HEK293 (cell line): ENCODE measurements at regions not wholly inside any gene's neighbourhood (a gene's known extent, or its start where the extent isn't known, plus 50 kb on each side); places are given as distances from the start of the nearest gene placed in this dataset.

ENCODE experiments used
- CTCF ChIA-PET: fragments of 350-600 bp; formaldehyde crosslinking; extraction: SDS; loops from one replicate; lab custom pipeline; 2021; ENCODE audit warnings: antibody characterized with exemption; lab: Yijun Ruan, JAX
- POLR2A ChIA-PET: fragments of 300-600 bp; formaldehyde crosslinking; extraction: SDS; loops from one replicate; lab custom pipeline; 2020; ENCODE audit warnings: antibody characterized with exemption, inconsistent platforms; lab: Yijun Ruan, JAX
- H3K27ac ChIP-seq: fragments of 200-500 bp; sonication (Bioruptor generic); 2 replicates; pipeline ENCODE4 v1.5.1; 2014; ENCODE audit warnings: low read depth, low read length, control low read depth, inconsistent platforms; ENCODE audit errors: extremely low read depth
- H3K36me3 ChIP-seq, 2 experiments: fragments of 200-500 bp in 1 of 2; sonication (Bioruptor generic) in 1 of 2; 1 replicate in 1 of 2; 2 replicates in 1 of 2; pipeline ENCODE4 v1.5.1; 2014 to 2017; ENCODE audit warnings: inconsistent platforms in 2 of 2, low read length in 2 of 2; ENCODE audit not compliant: control insufficient read depth in 2 of 2, insufficient read depth in 1 of 2
- H3K4me1 ChIP-seq: fragments of 200-500 bp; sonication (Bioruptor generic); 2 replicates; pipeline ENCODE4 v1.5.1; 2014; ENCODE audit warnings: mild to moderate bottlenecking, low read length, inconsistent platforms; ENCODE audit not compliant: control insufficient read depth, insufficient read depth
- H3K4me3 ChIP-seq: 2 replicates; pipeline ENCODE4 v1.5.1; 2011; ENCODE audit warnings: low read depth, mild to moderate bottlenecking, control low read depth, low read length, moderate library complexity
- H3K9me3 ChIP-seq: fragments of 200-500 bp; sonication (Bioruptor generic); 2 replicates; pipeline ENCODE4 v1.5.1; 2014; ENCODE audit warnings: low read depth, low read length, inconsistent platforms; ENCODE audit not compliant: control insufficient read depth, insufficient read depth
- GFI1B ChIP-seq: fragments of 450-650 bp; formaldehyde crosslinking; IDR thresholded peaks from 2 replicates; pipeline ENCODE4 v1.5.1; 2016; ENCODE audit warnings: missing biosample characterization, missing genetic modification characterization
- GLI2 ChIP-seq: fragments of 450-650 bp; formaldehyde crosslinking; IDR thresholded peaks from 2 replicates; pipeline ENCODE4; 2017; ENCODE audit warnings: missing biosample characterization, missing genetic modification characterization, low read depth, borderline replicate concordance
- KLF9 ChIP-seq: fragments of 450-650 bp; formaldehyde crosslinking; IDR thresholded peaks from 2 replicates; pipeline ENCODE4 v1.5.1; 2016; ENCODE audit warnings: missing biosample characterization, missing genetic modification characterization, low read depth
- SP3 ChIP-seq: fragments of 450-650 bp; formaldehyde crosslinking; IDR thresholded peaks from 2 replicates; pipeline ENCODE4 v1.5.1; 2016; ENCODE audit warnings: missing biosample characterization, missing genetic modification characterization
- SP7 ChIP-seq: fragments of 450-650 bp; formaldehyde crosslinking; IDR thresholded peaks from 2 replicates; pipeline ENCODE4 v1.5.1; 2016; ENCODE audit warnings: missing biosample characterization, missing genetic modification characterization
- TCF7L2 ChIP-seq: IDR thresholded peaks from 2 replicates; pipeline ENCODE4 v1.6.1; 2011; ENCODE audit warnings: low read depth, mild to moderate bottlenecking, inconsistent platforms, low read length, moderate library complexity, borderline replicate concordance
- YY2 ChIP-seq: fragments of 450-650 bp; formaldehyde crosslinking; IDR thresholded peaks from 2 replicates; pipeline ENCODE4 v1.5.1; 2016; ENCODE audit warnings: missing biosample characterization, missing genetic modification characterization
- ZBTB21 ChIP-seq: fragments of 450-650 bp; formaldehyde crosslinking; IDR thresholded peaks from 2 replicates; pipeline ENCODE4 v1.5.1; 2017; ENCODE audit warnings: missing biosample characterization, missing genetic modification characterization
- ZFHX2 ChIP-seq: fragments of 450-650 bp; formaldehyde crosslinking; conservative IDR thresholded peaks from 2 replicates; pipeline ENCODE4 v1.5.1; 2016; ENCODE audit warnings: missing biosample characterization, missing genetic modification characterization
- ZNF169 ChIP-seq: fragments of 450-650 bp; formaldehyde crosslinking; IDR thresholded peaks from 2 replicates; pipeline ENCODE4 v1.5.1; 2016; ENCODE audit warnings: missing biosample characterization, missing genetic modification characterization
- ZNF211 ChIP-seq: fragments of 450-650 bp; formaldehyde crosslinking; IDR thresholded peaks from 2 replicates; pipeline ENCODE4 v1.5.1; 2016; ENCODE audit warnings: low read depth, missing biosample characterization, missing genetic modification characterization
- ZNF221 ChIP-seq: fragments of 450-650 bp; formaldehyde crosslinking; IDR thresholded peaks from 2 replicates; pipeline ENCODE4 v1.5.1; 2017; ENCODE audit warnings: missing biosample characterization, missing genetic modification characterization, borderline replicate concordance
- ZNF366 ChIP-seq: fragments of 450-650 bp; formaldehyde crosslinking; conservative IDR thresholded peaks from 2 replicates; pipeline ENCODE4 v1.5.1; 2016; ENCODE audit warnings: missing biosample characterization, missing genetic modification characterization
- ZNF423 ChIP-seq: fragments of 450-650 bp; formaldehyde crosslinking; IDR thresholded peaks from 2 replicates; pipeline ENCODE4 v1.5.1; 2016; ENCODE audit warnings: missing biosample characterization, missing genetic modification characterization
- ZNF596 ChIP-seq: fragments of 450-650 bp; IDR thresholded peaks from 2 replicates; pipeline ENCODE4 v1.5.0; 2018; ENCODE audit warnings: missing biosample characterization, mild to moderate bottlenecking, missing genetic modification characterization, moderate library complexity
- ZNF629 ChIP-seq: fragments of 450-650 bp; formaldehyde crosslinking; IDR thresholded peaks from 2 replicates; pipeline ENCODE4 v1.5.1; 2017; ENCODE audit warnings: missing biosample characterization, missing genetic modification characterization
- ZNF701 ChIP-seq: fragments of 450-650 bp; formaldehyde crosslinking; IDR thresholded peaks from 2 replicates; pipeline ENCODE4 v1.5.1; 2016; ENCODE audit warnings: missing biosample characterization, missing genetic modification characterization
- TF ChIP-seq, protein P1 (sequence below): fragments of 450-650 bp; formaldehyde crosslinking; IDR thresholded peaks from 2 replicates; pipeline ENCODE4 v1.5.1; 2016; ENCODE audit warnings: missing biosample characterization, missing genetic modification characterization
- TF ChIP-seq, protein P2 (sequence below): fragments of 450-650 bp; formaldehyde crosslinking; IDR thresholded peaks from 2 replicates; pipeline ENCODE4 v1.5.1; 2016; ENCODE audit warnings: missing biosample characterization, missing genetic modification characterization, borderline replicate concordance
- TF ChIP-seq, protein P3 (sequence below): fragments of 450-650 bp; formaldehyde crosslinking; IDR thresholded peaks from 2 replicates; pipeline ENCODE4 v1.5.1; 2016; ENCODE audit warnings: missing biosample characterization, missing genetic modification characterization
- TF ChIP-seq, protein P4 (sequence below): sonication (generic); formaldehyde crosslinking; IDR thresholded peaks from 2 replicates; pipeline ENCODE4 v1.8.1; 2022; ENCODE audit warnings: mild to moderate bottlenecking, moderate library complexity, missing genetic modification reagents
- TF ChIP-seq, protein P5 (sequence below): fragments of 450-650 bp; formaldehyde crosslinking; IDR thresholded peaks from 2 replicates; pipeline ENCODE4 v1.5.1; 2016; ENCODE audit warnings: missing biosample characterization, missing genetic modification characterization, borderline replicate concordance

DNA sequence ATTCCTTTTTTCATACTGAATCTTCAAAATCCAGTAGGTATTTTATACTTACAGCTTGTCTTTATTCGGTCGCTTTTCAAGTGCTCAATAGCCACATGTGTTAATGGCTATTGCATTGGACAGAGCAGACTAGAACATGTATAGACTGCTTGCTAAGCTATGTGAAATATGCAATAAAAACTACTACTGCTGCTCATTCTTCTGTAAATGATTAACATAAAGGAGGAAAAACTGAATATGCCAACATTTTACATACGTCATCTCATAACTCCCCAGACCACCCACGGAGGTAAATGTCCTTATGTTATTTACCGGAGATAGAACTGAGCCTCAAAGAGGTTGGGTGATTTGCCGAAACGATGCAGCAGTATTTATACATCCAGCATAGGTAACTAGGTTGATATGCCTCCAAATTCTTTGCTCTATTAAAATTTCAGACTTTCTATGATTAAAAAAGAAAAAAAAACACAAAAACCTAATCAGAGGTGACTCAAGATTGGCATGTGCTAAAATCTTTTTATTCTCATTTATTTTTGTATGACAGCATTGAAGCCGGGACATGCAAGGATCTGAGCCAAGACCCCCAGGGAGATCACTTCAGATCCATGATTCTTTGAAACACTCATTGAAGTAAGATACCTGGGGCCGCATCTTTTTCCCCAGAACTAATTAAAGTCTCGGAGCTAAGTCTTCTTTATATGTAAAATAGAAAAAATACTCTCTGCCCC lies 78.5 kb upstream of the OR5AK2 start:
- Histone ChIP-seq H3K4me3 (no peak overlapping the region), H3K4me1 (no peaks in the 10 kb centered on the region), H3K27ac (no peak overlapping the region), H3K36me3 (no peaks in the 10 kb centered on the region), H3K9me3 (no peaks in the 10 kb centered on the region)
- CTCF ChIA-PET = no interaction called here
- TF ChIP-seq TCF7L2 = no peak
- no peak for TF ChIP-seq KLF9 (tag by site-specific recombination)
- no peak for TF ChIP-seq SP7
- no peak for TF ChIP-seq ZNF701
- TF ChIP-seq, protein P1, sequence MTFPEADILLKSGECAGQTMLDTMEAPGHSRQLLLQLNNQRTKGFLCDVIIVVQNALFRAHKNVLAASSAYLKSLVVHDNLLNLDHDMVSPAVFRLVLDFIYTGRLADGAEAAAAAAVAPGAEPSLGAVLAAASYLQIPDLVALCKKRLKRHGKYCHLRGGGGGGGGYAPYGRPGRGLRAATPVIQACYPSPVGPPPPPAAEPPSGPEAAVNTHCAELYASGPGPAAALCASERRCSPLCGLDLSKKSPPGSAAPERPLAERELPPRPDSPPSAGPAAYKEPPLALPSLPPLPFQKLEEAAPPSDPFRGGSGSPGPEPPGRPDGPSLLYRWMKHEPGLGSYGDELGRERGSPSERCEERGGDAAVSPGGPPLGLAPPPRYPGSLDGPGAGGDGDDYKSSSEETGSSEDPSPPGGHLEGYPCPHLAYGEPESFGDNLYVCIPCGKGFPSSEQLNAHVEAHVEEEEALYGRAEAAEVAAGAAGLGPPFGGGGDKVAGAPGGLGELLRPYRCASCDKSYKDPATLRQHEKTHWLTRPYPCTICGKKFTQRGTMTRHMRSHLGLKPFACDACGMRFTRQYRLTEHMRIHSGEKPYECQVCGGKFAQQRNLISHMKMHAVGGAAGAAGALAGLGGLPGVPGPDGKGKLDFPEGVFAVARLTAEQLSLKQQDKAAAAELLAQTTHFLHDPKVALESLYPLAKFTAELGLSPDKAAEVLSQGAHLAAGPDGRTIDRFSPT (tag by site-specific recombination) = no peak
- no peak for TF ChIP-seq ZBTB21
- TF ChIP-seq SP3 (tag by site-specific recombination) = no peak
- no peak for TF ChIP-seq GLI2 (tag by site-specific recombination)
- TF ChIP-seq, protein P2, sequence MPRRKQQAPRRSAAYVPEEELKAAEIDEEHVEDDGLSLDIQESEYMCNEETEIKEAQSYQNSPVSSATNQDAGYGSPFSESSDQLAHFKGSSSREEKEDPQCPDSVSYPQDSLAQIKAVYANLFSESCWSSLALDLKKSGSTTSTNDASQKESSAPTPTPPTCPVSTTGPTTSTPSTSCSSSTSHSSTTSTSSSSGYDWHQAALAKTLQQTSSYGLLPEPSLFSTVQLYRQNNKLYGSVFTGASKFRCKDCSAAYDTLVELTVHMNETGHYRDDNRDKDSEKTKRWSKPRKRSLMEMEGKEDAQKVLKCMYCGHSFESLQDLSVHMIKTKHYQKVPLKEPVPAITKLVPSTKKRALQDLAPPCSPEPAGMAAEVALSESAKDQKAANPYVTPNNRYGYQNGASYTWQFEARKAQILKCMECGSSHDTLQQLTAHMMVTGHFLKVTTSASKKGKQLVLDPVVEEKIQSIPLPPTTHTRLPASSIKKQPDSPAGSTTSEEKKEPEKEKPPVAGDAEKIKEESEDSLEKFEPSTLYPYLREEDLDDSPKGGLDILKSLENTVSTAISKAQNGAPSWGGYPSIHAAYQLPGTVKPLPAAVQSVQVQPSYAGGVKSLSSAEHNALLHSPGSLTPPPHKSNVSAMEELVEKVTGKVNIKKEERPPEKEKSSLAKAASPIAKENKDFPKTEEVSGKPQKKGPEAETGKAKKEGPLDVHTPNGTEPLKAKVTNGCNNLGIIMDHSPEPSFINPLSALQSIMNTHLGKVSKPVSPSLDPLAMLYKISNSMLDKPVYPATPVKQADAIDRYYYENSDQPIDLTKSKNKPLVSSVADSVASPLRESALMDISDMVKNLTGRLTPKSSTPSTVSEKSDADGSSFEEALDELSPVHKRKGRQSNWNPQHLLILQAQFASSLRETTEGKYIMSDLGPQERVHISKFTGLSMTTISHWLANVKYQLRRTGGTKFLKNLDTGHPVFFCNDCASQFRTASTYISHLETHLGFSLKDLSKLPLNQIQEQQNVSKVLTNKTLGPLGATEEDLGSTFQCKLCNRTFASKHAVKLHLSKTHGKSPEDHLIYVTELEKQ (tag by site-specific recombination) = no peak
- no peak for TF ChIP-seq ZNF211 (tag by site-specific recombination)
- TF ChIP-seq ZNF169 = no peak
- no peak for TF ChIP-seq ZNF221 (tag by site-specific recombination)
- no peak for TF ChIP-seq GFI1B
- no peak for TF ChIP-seq ZNF423 (tag by site-specific recombination)
- no peak for TF ChIP-seq ZNF629
- TF ChIP-seq ZNF596 (tag by site-specific recombination) = no peak
- no peak for TF ChIP-seq ZFHX2 (tag by site-specific recombination)
- TF ChIP-seq, protein P3, sequence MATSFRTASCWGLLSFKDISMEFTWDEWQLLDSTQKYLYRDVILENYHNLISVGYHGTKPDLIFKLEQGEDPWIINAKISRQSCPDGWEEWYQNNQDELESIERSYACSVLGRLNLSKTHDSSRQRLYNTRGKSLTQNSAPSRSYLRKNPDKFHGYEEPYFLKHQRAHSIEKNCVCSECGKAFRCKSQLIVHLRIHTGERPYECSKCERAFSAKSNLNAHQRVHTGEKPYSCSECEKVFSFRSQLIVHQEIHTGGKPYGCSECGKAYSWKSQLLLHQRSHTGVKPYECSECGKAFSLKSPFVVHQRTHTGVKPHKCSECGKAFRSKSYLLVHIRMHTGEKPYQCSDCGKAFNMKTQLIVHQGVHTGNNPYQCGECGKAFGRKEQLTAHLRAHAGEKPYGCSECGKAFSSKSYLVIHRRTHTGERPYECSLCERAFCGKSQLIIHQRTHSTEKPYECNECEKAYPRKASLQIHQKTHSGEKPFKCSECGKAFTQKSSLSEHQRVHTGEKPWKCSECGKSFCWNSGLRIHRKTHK (tag by site-specific recombination) = no peak
- POLR2A ChIA-PET = no interaction called here

DNA sequence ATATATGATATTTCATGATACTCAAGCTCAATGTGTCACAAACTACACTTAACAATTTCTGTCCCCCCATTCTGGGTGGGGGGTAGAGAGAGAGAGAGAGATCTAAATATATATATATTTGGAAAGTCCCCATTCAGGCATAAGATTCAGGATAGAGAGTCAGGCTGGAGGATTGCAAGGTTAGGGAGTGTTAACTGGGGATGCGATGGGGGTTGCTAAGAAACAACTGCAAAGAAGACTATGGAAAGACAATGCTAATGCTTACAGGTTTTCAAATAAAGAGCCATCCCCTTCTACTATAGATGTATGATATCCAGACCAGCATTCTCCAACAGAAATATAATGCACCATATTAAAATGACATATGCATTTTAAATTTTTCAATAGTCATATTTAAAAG lies 79.2 kb upstream of the OR5AK2 start:
- Histone ChIP-seq H3K4me3 (no peak overlapping the region), H3K9me3 (no peaks in the 10 kb centered on the region), H3K27ac (no peak overlapping the region), H3K4me1 (no peaks in the 10 kb centered on the region), H3K36me3 (no peaks in the 10 kb centered on the region)
- ChIA-PET CTCF (no interaction called here), POLR2A (no interaction called here)
- TF ChIP-seq, protein P4, sequence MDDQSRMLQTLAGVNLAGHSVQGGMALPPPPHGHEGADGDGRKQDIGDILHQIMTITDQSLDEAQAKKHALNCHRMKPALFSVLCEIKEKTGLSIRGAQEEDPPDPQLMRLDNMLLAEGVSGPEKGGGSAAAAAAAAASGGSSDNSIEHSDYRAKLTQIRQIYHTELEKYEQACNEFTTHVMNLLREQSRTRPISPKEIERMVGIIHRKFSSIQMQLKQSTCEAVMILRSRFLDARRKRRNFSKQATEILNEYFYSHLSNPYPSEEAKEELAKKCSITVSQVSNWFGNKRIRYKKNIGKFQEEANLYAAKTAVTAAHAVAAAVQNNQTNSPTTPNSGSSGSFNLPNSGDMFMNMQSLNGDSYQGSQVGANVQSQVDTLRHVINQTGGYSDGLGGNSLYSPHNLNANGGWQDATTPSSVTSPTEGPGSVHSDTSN (CRISPR knock-in tag) = no peak
- TF ChIP-seq YY2 (no peak), ZNF366 (tag by site-specific recombination) (no peak)
- TF ChIP-seq, protein P5, sequence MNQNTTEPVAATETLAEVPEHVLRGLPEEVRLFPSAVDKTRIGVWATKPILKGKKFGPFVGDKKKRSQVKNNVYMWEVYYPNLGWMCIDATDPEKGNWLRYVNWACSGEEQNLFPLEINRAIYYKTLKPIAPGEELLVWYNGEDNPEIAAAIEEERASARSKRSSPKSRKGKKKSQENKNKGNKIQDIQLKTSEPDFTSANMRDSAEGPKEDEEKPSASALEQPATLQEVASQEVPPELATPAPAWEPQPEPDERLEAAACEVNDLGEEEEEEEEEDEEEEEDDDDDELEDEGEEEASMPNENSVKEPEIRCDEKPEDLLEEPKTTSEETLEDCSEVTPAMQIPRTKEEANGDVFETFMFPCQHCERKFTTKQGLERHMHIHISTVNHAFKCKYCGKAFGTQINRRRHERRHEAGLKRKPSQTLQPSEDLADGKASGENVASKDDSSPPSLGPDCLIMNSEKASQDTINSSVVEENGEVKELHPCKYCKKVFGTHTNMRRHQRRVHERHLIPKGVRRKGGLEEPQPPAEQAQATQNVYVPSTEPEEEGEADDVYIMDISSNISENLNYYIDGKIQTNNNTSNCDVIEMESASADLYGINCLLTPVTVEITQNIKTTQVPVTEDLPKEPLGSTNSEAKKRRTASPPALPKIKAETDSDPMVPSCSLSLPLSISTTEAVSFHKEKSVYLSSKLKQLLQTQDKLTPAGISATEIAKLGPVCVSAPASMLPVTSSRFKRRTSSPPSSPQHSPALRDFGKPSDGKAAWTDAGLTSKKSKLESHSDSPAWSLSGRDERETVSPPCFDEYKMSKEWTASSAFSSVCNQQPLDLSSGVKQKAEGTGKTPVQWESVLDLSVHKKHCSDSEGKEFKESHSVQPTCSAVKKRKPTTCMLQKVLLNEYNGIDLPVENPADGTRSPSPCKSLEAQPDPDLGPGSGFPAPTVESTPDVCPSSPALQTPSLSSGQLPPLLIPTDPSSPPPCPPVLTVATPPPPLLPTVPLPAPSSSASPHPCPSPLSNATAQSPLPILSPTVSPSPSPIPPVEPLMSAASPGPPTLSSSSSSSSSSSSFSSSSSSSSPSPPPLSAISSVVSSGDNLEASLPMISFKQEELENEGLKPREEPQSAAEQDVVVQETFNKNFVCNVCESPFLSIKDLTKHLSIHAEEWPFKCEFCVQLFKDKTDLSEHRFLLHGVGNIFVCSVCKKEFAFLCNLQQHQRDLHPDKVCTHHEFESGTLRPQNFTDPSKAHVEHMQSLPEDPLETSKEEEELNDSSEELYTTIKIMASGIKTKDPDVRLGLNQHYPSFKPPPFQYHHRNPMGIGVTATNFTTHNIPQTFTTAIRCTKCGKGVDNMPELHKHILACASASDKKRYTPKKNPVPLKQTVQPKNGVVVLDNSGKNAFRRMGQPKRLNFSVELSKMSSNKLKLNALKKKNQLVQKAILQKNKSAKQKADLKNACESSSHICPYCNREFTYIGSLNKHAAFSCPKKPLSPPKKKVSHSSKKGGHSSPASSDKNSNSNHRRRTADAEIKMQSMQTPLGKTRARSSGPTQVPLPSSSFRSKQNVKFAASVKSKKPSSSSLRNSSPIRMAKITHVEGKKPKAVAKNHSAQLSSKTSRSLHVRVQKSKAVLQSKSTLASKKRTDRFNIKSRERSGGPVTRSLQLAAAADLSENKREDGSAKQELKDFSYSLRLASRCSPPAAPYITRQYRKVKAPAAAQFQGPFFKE (tag by site-specific recombination) = no peak
